GM10266 (cell line): ENCODE measurements at regions not wholly inside any gene's neighbourhood (a gene's known extent, or its start where the extent isn't known, plus 50 kb on each side); places are given as distances from the start of the nearest gene placed in this dataset.

Experiments
- DNase-seq: peaks from one replicate; pipeline ENCODE4 v3.0.0; 2012; ENCODE audit errors: extremely low spot score
- CTCF ChIP-seq: IDR thresholded peaks from 2 replicates; pipeline ENCODE4 v1.5.1; 2012; ENCODE audit warnings: mild to moderate bottlenecking, low read depth; ENCODE audit not compliant: control insufficient read depth, insufficient read depth; ENCODE audit errors: missing control alignments

- TF ChIP-seq CTCF = no peak
- DNase-seq = no peak
These were observed 413.4 kb upstream of the ADAMTS5 start for GRCh38 chr21:27380303-27380702.

- no peak for TF ChIP-seq CTCF
These were observed 412.5 kb upstream of the ADAMTS5 start for GRCh38 chr21:27379354-27379753.

GRCh38 chr21:27372381-27372780 is 405.5 kb upstream of the ADAMTS5 start:
- DNase-seq = no peak
- TF ChIP-seq CTCF = no peak

More at GRCh38 chr21:27379354-27379753, 412.5 kb upstream of the ADAMTS5 start:
- no peak for DNase-seq

GRCh38 chr21:27371975-27372331 is 405.1 kb upstream of the ADAMTS5 start:
- TF ChIP-seq CTCF = no peak
- no peak for DNase-seq

- no peak for TF ChIP-seq CTCF
- no peak for DNase-seq
These were observed 404.5 kb upstream of the ADAMTS5 start for GRCh38 chr21:27371115-27371974.

GRCh38 chr21:27369978-27370571 is 403.2 kb upstream of the ADAMTS5 start:
- no peak for DNase-seq
- no peak for TF ChIP-seq CTCF

GRCh38 chr21:27369234-27369633 is 402.3 kb upstream of the ADAMTS5 start:
- no peak for TF ChIP-seq CTCF
- no peak for DNase-seq
